NCI-H226 (cell line): ENCODE measurements at regions not wholly inside any gene's neighbourhood (a gene's known extent, or its start where the extent isn't known, plus 50 kb on each side); places are given as distances from the start of the nearest gene placed in this dataset.

Experiments
- DNase-seq: peaks from one replicate; pipeline ENCODE4 v3.0.0-alpha.2; 2015

GRCh38 chr3:34925851-34926250, 713.5 kb upstream of the ARPP21 start:
- DNase-seq = no peak

GRCh38 chr3:34929036-34929435, 710.3 kb upstream of the ARPP21 start:
- DNase-seq = no peak

GRCh38 chr3:34934660-34935059, 704.7 kb upstream of the ARPP21 start:
- no peak for DNase-seq

GRCh38 chr3:34938784-34939183, 700.5 kb upstream of the ARPP21 start:
- no peak for DNase-seq

- no peak for DNase-seq
Observed at GRCh38 chr3:34942256-34942655, 697.1 kb upstream of the ARPP21 start.

GRCh38 chr3:34947834-34948233, 691.5 kb upstream of the ARPP21 start:
- DNase-seq = no peak

GRCh38 chr3:34948517-34948916, 690.8 kb upstream of the ARPP21 start:
- DNase-seq = no peak

- DNase-seq = no peak
Observed at GRCh38 chr3:34955680-34956079, 683.6 kb upstream of the ARPP21 start.

GRCh38 chr3:34956511-34956910, 682.8 kb upstream of the ARPP21 start:
- no peak for DNase-seq

- no peak for DNase-seq
Observed at GRCh38 chr3:34957677-34958076, 681.6 kb upstream of the ARPP21 start.

- no peak for DNase-seq
Observed at GRCh38 chr3:34969513-34969912, 669.8 kb upstream of the ARPP21 start.

GRCh38 chr3:34972481-34972880, 666.8 kb upstream of the ARPP21 start:
- DNase-seq = no peak

GRCh38 chr3:34973586-34973985, 665.7 kb upstream of the ARPP21 start:
- DNase-seq = no peak

GRCh38 chr3:34983631-34984030, 655.7 kb upstream of the ARPP21 start:
- no peak for DNase-seq

GRCh38 chr3:34988296-34988695, 651.0 kb upstream of the ARPP21 start:
- DNase-seq = no peak

GRCh38 chr3:34995796-34996430, 643.4 kb upstream of the ARPP21 start:
- DNase-seq = no peak

GRCh38 chr3:34998902-34999301, 640.4 kb upstream of the ARPP21 start:
- DNase-seq = no peak

GRCh38 chr3:35012214-35012613, 627.1 kb upstream of the ARPP21 start:
- DNase-seq = no peak

GRCh38 chr3:35028157-35028556, 611.2 kb upstream of the ARPP21 start:
- no peak for DNase-seq

GRCh38 chr3:35042210-35042991, 596.9 kb upstream of the ARPP21 start:
- no peak for DNase-seq

GRCh38 chr3:35043040-35043439, 596.3 kb upstream of the ARPP21 start:
- no peak for DNase-seq

- no peak for DNase-seq
Observed at GRCh38 chr3:35044190-35044589, 595.1 kb upstream of the ARPP21 start.

GRCh38 chr3:35045118-35045517, 594.2 kb upstream of the ARPP21 start:
- no peak for DNase-seq

- no peak for DNase-seq
Observed at GRCh38 chr3:35064761-35065160, 574.6 kb upstream of the ARPP21 start.

GRCh38 chr3:35065891-35066290, 573.4 kb upstream of the ARPP21 start:
- DNase-seq = no peak
